ENCODE measurements at regions not wholly inside any gene's neighbourhood (a gene's known extent, or its start where the extent isn't known, plus 50 kb on each side); places are given as distances from the start of the nearest gene placed in this dataset.
"Not testable (repeated sequence)": the region's sequence is repeated elsewhere in the genome, so short reads cannot be mapped to it uniquely, and the experiment has no call there.

GRCh38 chr12:91741932-91742331 lies 403.7 kb downstream of the BTG1 start:
- WGBS, 2 donors: 87 to 93% methylated on average over 2 of the region's 2 CpGs
- no peaks in the 10 kb centered on the region for H3K9me3 ChIP-seq
- H3K4me3 ChIP-seq: no peak overlapping the region
- no peak for DNase-seq
- H3K27me3 ChIP-seq: no peaks in the 10 kb centered on the region
- TF ChIP-seq CTCF (IDR thresholded peaks at IDR 0.05) (no peak), POLR2AphosphoS5 (IDR thresholded peaks at IDR 0.05) (no peak)
- H3K36me3 ChIP-seq: no peaks in the 10 kb centered on the region
- intact Hi-C loops (cut with DNase I): no loop called here
- H3K27ac ChIP-seq: no peak overlapping the region
- H3K4me1 ChIP-seq: no peaks in the 10 kb centered on the region

GRCh38 chr12:91733846-91734245 lies 411.8 kb downstream of the BTG1 start:
- H3K9me3 ChIP-seq; H3K4me3 ChIP-seq; intact Hi-C loops (cut with DNase I); H3K27ac ChIP-seq; H3K27me3 ChIP-seq; H3K4me1 ChIP-seq; DNase-seq; H3K36me3 ChIP-seq: not testable (repeated sequence)
- WGBS, 2 donors: 87 to 92% methylated on average over 1 of the region's 1 CpG

GRCh38 chr12:91732086-91732485 lies 413.6 kb downstream of the BTG1 start:
- H3K27ac ChIP-seq: no peak overlapping the region
- no peaks in the 10 kb centered on the region for H3K9me3 ChIP-seq
- H3K4me1 ChIP-seq: no peaks in the 10 kb centered on the region
- WGBS, 2 donors: 81 to 82% methylated on average over 1 of the region's 1 CpG
- H3K36me3 ChIP-seq: no peaks in the 10 kb centered on the region
- no peaks in the 10 kb centered on the region for H3K27me3 ChIP-seq
- no peak overlapping the region for H3K4me3 ChIP-seq
- DNase-seq: no peak
- TF ChIP-seq POLR2A (IDR thresholded peaks at IDR 0.05) (no peak), CTCF (IDR thresholded peaks at IDR 0.05) (no peak), EP300 (IDR thresholded peaks at IDR 0.05) (no peak), POLR2AphosphoS5 (IDR thresholded peaks at IDR 0.05) (no peak)
- intact Hi-C loops (cut with DNase I): no loop called here

GRCh38 chr12:91729543-91729942 lies 416.1 kb downstream of the BTG1 start:
- TF ChIP-seq POLR2AphosphoS5 (IDR thresholded peaks at IDR 0.05) (no peak), POLR2A (IDR thresholded peaks at IDR 0.05) (no peak), CTCF (IDR thresholded peaks at IDR 0.05) (no peak), EP300 (IDR thresholded peaks at IDR 0.05) (no peak)
- no peaks in the 10 kb centered on the region for H3K4me1 ChIP-seq
- intact Hi-C loops (cut with DNase I): no loop called here
- no peak overlapping the region for H3K4me3 ChIP-seq
- no peaks in the 10 kb centered on the region for H3K27me3 ChIP-seq
- whole genome bisulfite sequencing, 2 donors: 95 to 97% methylated on average over 4 of the region's 4 CpGs
- no peak for DNase-seq
- H3K27ac ChIP-seq: no peak overlapping the region
- no peaks in the 10 kb centered on the region for H3K9me3 ChIP-seq
- no peaks in the 10 kb centered on the region for H3K36me3 ChIP-seq

GRCh38 chr12:91723191-91723590 lies 422.5 kb downstream of the BTG1 start:
- Histone ChIP-seq H3K27ac (no peak overlapping the region), H3K36me3 (no peaks in the 10 kb centered on the region), H3K4me1 (no peaks in the 10 kb centered on the region), H3K4me3 (no peak overlapping the region), H3K9me3 (no peaks in the 10 kb centered on the region), H3K27me3 (no peaks in the 10 kb centered on the region)
- DNase-seq: no peak
- intact Hi-C loops (cut with DNase I): no loop called here
- TF ChIP-seq POLR2AphosphoS5 (IDR thresholded peaks at IDR 0.05) (no peak), EP300 (IDR thresholded peaks at IDR 0.05) (no peak), CTCF (IDR thresholded peaks at IDR 0.05) (no peak), POLR2A (IDR thresholded peaks at IDR 0.05) (no peak)

All from sigmoid colon (tissue), 6 donors.